SK-N-SH (cell line): ENCODE measurements at regions not wholly inside any gene's neighbourhood (a gene's known extent, or its start where the extent isn't known, plus 50 kb on each side); places are given as distances from the start of the nearest gene placed in this dataset.

Source experiments
- CTCF ChIA-PET: fragments of 300-600, 350-600 bp; formaldehyde crosslinking; extraction: SDS; loops from one replicate; lab custom pipeline; 2021; lab: Yijun Ruan, JAX
- POLR2A ChIA-PET: fragments of 350-600 bp; sonication (Branson Sonifier 250); formaldehyde crosslinking; extraction: SDS; loops from one replicate; lab custom pipeline; 2020; ENCODE audit warnings: antibody characterized with exemption, inconsistent platforms; lab: Yijun Ruan, JAX
- DNase-seq: peaks from one replicate; pipeline ENCODE4 v3.0.0; 2012
- H2AFZ ChIP-seq: fragments of 200-600 bp; sonication (generic); 2 replicates; pipeline ENCODE4 v1.8.1; 2016; ENCODE audit warnings: antibody characterized with exemption, mild to moderate bottlenecking, low read depth
- H3F3A ChIP-seq: fragments of 200-600 bp; sonication (generic); replicated peaks from 2 replicates; pipeline ENCODE3; 2016; ENCODE audit warnings: antibody characterized with exemption, mild to moderate bottlenecking; ENCODE audit not compliant: insufficient read depth
- H3K27ac ChIP-seq, 2 experiments: fragments of 200-500 bp in 1 of 2; fragments of 200-600 bp in 1 of 2; sonication (Bioruptor generic) in 1 of 2; sonication (generic), shearing (Covaris generic) in 1 of 2; 2 replicates each; pipeline versions ENCODE4 v1.5.1 to v1.6.1; 2014 to 2016; ENCODE audit warnings: low read depth in 2 of 2, inconsistent platforms in 1 of 2, low read length in 1 of 2, mild to moderate bottlenecking in 1 of 2, mixed read lengths in 1 of 2
- H3K27me3 ChIP-seq: fragments of 200-600 bp; sonication (generic), shearing (Covaris generic); 2 replicates; pipeline ENCODE4 v1.6.1; 2016; ENCODE audit warnings: mixed run types; ENCODE audit not compliant: insufficient read depth
- H3K36me3 ChIP-seq, 2 experiments: fragments of 200-500 bp in 1 of 2; fragments of 200-600 bp in 1 of 2; sonication (Bioruptor generic) in 1 of 2; sonication (generic) in 1 of 2; replicated peaks in 1 of 2; 2 replicates each; pipeline versions ENCODE3 to v1.5.1; 2014 to 2016; ENCODE audit warnings: low read length in 1 of 2, mild to moderate bottlenecking in 1 of 2; ENCODE audit not compliant: insufficient read depth in 2 of 2, control insufficient read depth in 1 of 2
- H3K4me1 ChIP-seq, 2 experiments: fragments of 200-500 bp in 1 of 2; fragments of 200-600 bp in 1 of 2; sonication (Bioruptor generic) in 1 of 2; sonication (generic), shearing (Covaris generic) in 1 of 2; 2 replicates each; pipeline versions ENCODE4 v1.5.1 to v1.6.1; 2014 to 2016; ENCODE audit warnings: low read depth in 1 of 2, low read length in 1 of 2, mixed run types in 1 of 2; ENCODE audit not compliant: insufficient read depth in 2 of 2, control insufficient read depth in 1 of 2
- H3K4me2 ChIP-seq: fragments of 200-600 bp; sonication (generic), shearing (Covaris generic); 2 replicates; pipeline ENCODE4 v1.6.1; 2017; ENCODE audit warnings: mixed run types
- H3K4me3 ChIP-seq, 2 experiments: fragments of 200-500 bp in 1 of 2; fragments of 200-600 bp in 1 of 2; sonication (Bioruptor generic) in 1 of 2; sonication (generic), shearing (Covaris generic) in 1 of 2; 2 replicates each; pipeline versions ENCODE4 v1.5.1 to v1.8.1; 2014 to 2016; ENCODE audit warnings: low read depth in 2 of 2, inconsistent platforms in 1 of 2, low read length in 1 of 2, mild to moderate bottlenecking in 1 of 2, mixed read lengths in 1 of 2, moderate library complexity in 1 of 2
- H3K79me2 ChIP-seq: fragments of 200-600 bp; sonication (generic); 2 replicates; pipeline ENCODE4 v1.8.1; 2017; ENCODE audit warnings: mild to moderate bottlenecking; ENCODE audit not compliant: insufficient read depth
- H3K9ac ChIP-seq: fragments of 200-600 bp; sonication (generic); 2 replicates; pipeline ENCODE4 v1.6.1; 2017; ENCODE audit warnings: mixed run types
- H3K9me2 ChIP-seq: fragments of 200-600 bp; sonication (generic); 2 replicates; pipeline ENCODE4 v1.6.1; 2017; ENCODE audit warnings: mixed run types
- H3K9me3 ChIP-seq: fragments of 200-600 bp; sonication (generic); 2 replicates; pipeline ENCODE4 v1.6.1; 2017; ENCODE audit warnings: mixed run types, mild to moderate bottlenecking, moderate library complexity
- H4K20me1 ChIP-seq: fragments of 200-600 bp; sonication (generic); 2 replicates; pipeline ENCODE4 v1.6.1; 2017; ENCODE audit warnings: mild to moderate bottlenecking, mixed run types; ENCODE audit not compliant: insufficient read depth
- CTCF ChIP-seq: fragments of 200-600 bp; sonication (generic); IDR thresholded peaks from 2 replicates; pipeline ENCODE4 v1.6.1; 2017; ENCODE audit warnings: antibody characterized with exemption, mild to moderate bottlenecking, moderate library complexity
- EP300 ChIP-seq, 2 experiments: IDR thresholded peaks; 2 replicates each; pipeline versions ENCODE4 v1.4.0 to v1.6.1; 2012; ENCODE audit warnings: borderline replicate concordance in 1 of 2, low read depth in 1 of 2, low read length in 1 of 2
- GATA2 ChIP-seq: sonication (generic); formaldehyde crosslinking; IDR thresholded peaks from 2 replicates; pipeline ENCODE4 v1.5.0; 2020; ENCODE audit warnings: mild to moderate bottlenecking, missing genetic modification reagents
- IRF3 ChIP-seq: fragments of 150-350 bp; IDR thresholded peaks from 2 replicates; pipeline ENCODE4 v1.6.1; 2016; ENCODE audit warnings: mild to moderate bottlenecking, low read depth, low read length
- JUND ChIP-seq: IDR thresholded peaks from 2 replicates; pipeline ENCODE4 v1.4.0; 2012
- MAX ChIP-seq: IDR thresholded peaks from 2 replicates; pipeline ENCODE4 v1.4.0; 2012; ENCODE audit warnings: low read depth
- MEF2A ChIP-seq: IDR thresholded peaks from 2 replicates; pipeline ENCODE4 v1.4.0; 2012; ENCODE audit warnings: low read depth, borderline replicate concordance
- MXI1 ChIP-seq: IDR thresholded peaks from 2 replicates; pipeline ENCODE4 v1.6.1; 2012; ENCODE audit warnings: mild to moderate bottlenecking, low read depth, low read length, improper control_type of control experiment
- NFIC ChIP-seq: IDR thresholded peaks from 2 replicates; pipeline ENCODE4 v1.4.0; 2012; ENCODE audit warnings: borderline replicate concordance
- NRF1 ChIP-seq: IDR thresholded peaks from 2 replicates; pipeline ENCODE4 v1.6.1; 2012; ENCODE audit warnings: low read depth, mild to moderate bottlenecking, low read length
- POLR2AphosphoS5 ChIP-seq: IDR thresholded peaks from 2 replicates; pipeline ENCODE4 v1.6.1; 2012; ENCODE audit warnings: low read depth, low read length
- RAD21 ChIP-seq: IDR thresholded peaks from 2 replicates; pipeline ENCODE4 v1.6.1; 2012; ENCODE audit warnings: mild to moderate bottlenecking, low read length
- RCOR1 ChIP-seq: fragments of 150-350 bp; IDR thresholded peaks from 2 replicates; pipeline ENCODE4 v1.6.1; 2017; ENCODE audit warnings: antibody characterized with exemption, low read length
- RFX5 ChIP-seq: IDR thresholded peaks from 2 replicates; pipeline ENCODE4 v1.6.1; 2012; ENCODE audit warnings: mild to moderate bottlenecking, improper control_type of control experiment, low read length
- SIN3A ChIP-seq: IDR thresholded peaks from 2 replicates; pipeline ENCODE4 v1.6.1; 2012; ENCODE audit warnings: low read depth, mild to moderate bottlenecking, low read length, moderate library complexity, borderline replicate concordance
- SMC3 ChIP-seq: IDR thresholded peaks from 2 replicates; pipeline ENCODE4 v1.6.1; 2012; ENCODE audit warnings: low read depth, low read length, improper control_type of control experiment
- TCF12 ChIP-seq: IDR thresholded peaks from 2 replicates; pipeline ENCODE4 v1.4.0; 2012
- USF2 ChIP-seq: fragments of 150-350 bp; IDR thresholded peaks from 2 replicates; pipeline ENCODE4 v1.6.1; 2017; ENCODE audit warnings: antibody characterized with exemption, low read length, low read depth, borderline replicate concordance
- WGBS: methylation state at CpG from one replicate; pipeline ENCODE4 v1.1.6; 2017; ENCODE audit warnings: low lambda C conversion rate; 5-methylcytosine and 5-hydroxymethylcytosine counted together
- TF ChIP-seq, protein P1 (sequence below): IDR thresholded peaks from 2 replicates; pipeline ENCODE4 v1.4.0; 2012; ENCODE audit warnings: low read depth, borderline replicate concordance

GRCh38 chr17:73705594-73705993, 61.3 kb upstream of the SDK2 start:
- H3K27ac ChIP-seq: peak overlapping the region in 1 of 2 experiments; percentile 48; a peak in 1 of 4 replicates
- ChIA-PET POLR2A (no interaction called here), CTCF (interaction anchor here (0.6 to 4.3 kb wide), 3 partner anchors 15 to 277 kb away, joined by 3 to 25 read pairs (median 3); no protein-coding TSS in a partner anchor)
- TF ChIP-seq IRF3 (no peak), MXI1 (peak; percentile 94), TCF12 (no peak), POLR2AphosphoS5 (no peak), RFX5 (no peak), RAD21 (peak; percentile 32; the same call in 1 of the 2 replicates), USF2 (peak; percentile 60; the same call in 1 of the 2 replicates), EP300 (IDR thresholded peaks at IDR 0.05; ENCODE audit: borderline replicate concordance in 1 of 2, low read depth in 1 of 2, low read length in 1 of 2) (peak in 1 of 2 experiments; percentile 53; a peak in 2 of 4 replicates), GATA2 (CRISPR knock-in tag) (peak; percentile 82), RCOR1 (no peak; the same call in none of the 2 replicates), NFIC (no peak), MEF2A (no peak), SMC3 (no peak)
- TF ChIP-seq, protein P1, sequence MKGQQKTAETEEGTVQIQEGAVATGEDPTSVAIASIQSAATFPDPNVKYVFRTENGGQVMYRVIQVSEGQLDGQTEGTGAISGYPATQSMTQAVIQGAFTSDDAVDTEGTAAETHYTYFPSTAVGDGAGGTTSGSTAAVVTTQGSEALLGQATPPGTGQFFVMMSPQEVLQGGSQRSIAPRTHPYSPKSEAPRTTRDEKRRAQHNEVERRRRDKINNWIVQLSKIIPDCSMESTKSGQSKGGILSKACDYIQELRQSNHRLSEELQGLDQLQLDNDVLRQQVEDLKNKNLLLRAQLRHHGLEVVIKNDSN: peak; percentile 68; the same call in 1 of the 2 replicates
- H2AFZ ChIP-seq: no peak overlapping the region
- no peaks in the 10 kb centered on the region for H3K36me3 ChIP-seq
- no peak overlapping the region for H3K4me2 ChIP-seq
- no peak overlapping the region for H3K4me3 ChIP-seq
- H3K9me2 ChIP-seq: no peaks in the 10 kb centered on the region
- no peaks in the 10 kb centered on the region for H4K20me1 ChIP-seq
- 21% methylated on average over 7 of the region's 7 CpGs for WGBS
- H3F3A ChIP-seq: no peaks in the 10 kb centered on the region
- H3K9ac ChIP-seq: no peak overlapping the region
- H3K4me1 ChIP-seq: peaks cover 0 to 23% of the 10 kb centered on the region in 2 experiments; a peak in 2 of 4 replicates
- no peaks in the 10 kb centered on the region for H3K27me3 ChIP-seq
- H3K9me3 ChIP-seq: 0 out of 2 replicates have a peak, but pooled peaks cover 5% of the 10 kb centered on the region
- peak; percentile 83 for DNase-seq
- no peaks in the 10 kb centered on the region for H3K79me2 ChIP-seq

GRCh38 chr17:73706428-73706827, 62.2 kb upstream of the SDK2 start:
- H3K9me3 ChIP-seq: 0 out of 2 replicates have a peak, but pooled peaks cover 5% of the 10 kb centered on the region
- ChIA-PET CTCF (interaction anchor here (4.3 to 4.8 kb wide), 2 partner anchors 61 to 277 kb away, joined by 25 to 64 read pairs; partner anchors contain the start of gene SDK2), POLR2A (no interaction called here)
- 71% methylated on average over 12 of the region's 12 CpGs for WGBS
- H4K20me1 ChIP-seq: no peaks in the 10 kb centered on the region
- no peak overlapping the region for H3K4me3 ChIP-seq
- no peak overlapping the region for H3K9ac ChIP-seq
- H3K4me1 ChIP-seq: peaks cover 0 to 23% of the 10 kb centered on the region in 2 experiments; a peak in 2 of 4 replicates
- no peaks in the 10 kb centered on the region for H3K9me2 ChIP-seq
- DNase-seq: no peak
- no peak overlapping the region for H2AFZ ChIP-seq
- H3K4me2 ChIP-seq: no peak overlapping the region
- H3K36me3 ChIP-seq: no peaks in the 10 kb centered on the region
- H3K27ac ChIP-seq: no peak overlapping the region
- H3F3A ChIP-seq: no peaks in the 10 kb centered on the region
- H3K79me2 ChIP-seq: no peaks in the 10 kb centered on the region
- H3K27me3 ChIP-seq: no peaks in the 10 kb centered on the region
- TF ChIP-seq MAX (no peak), NRF1 (no peak), SMC3 (no peak), JUND (no peak), SIN3A (no peak), CTCF (no peak)
- TF ChIP-seq, protein P1: no peak
